Esophagus muscularis mucosa (tissue), 4 donors: ENCODE measurements at regions not wholly inside any gene's neighbourhood (a gene's known extent, or its start where the extent isn't known, plus 50 kb on each side); places are given as distances from the start of the nearest gene placed in this dataset.

Experiments used
- DNase-seq: peaks from one replicate; pipeline ENCODE4 v3.0.0-alpha.2; 2017; ENCODE audit errors: extremely low spot score
- H3K27ac ChIP-seq, 4 donors: fragments of 200-600 bp; sonication (generic); replicated peaks in 1 of 4; 1 replicate in 3 of 4; 2 replicates in 1 of 4; pipeline ENCODE4 v1.5.1; 2016 to 2019; ENCODE audit warnings: mild to moderate bottlenecking in 1 of 4
- H3K27me3 ChIP-seq, 4 donors: fragments of 200-600 bp; sonication (generic); one replicate each; pipeline versions ENCODE4 v1.5.1 to v1.6.0; 2016 to 2019
- H3K36me3 ChIP-seq, 4 donors: fragments of 200-600 bp; sonication (generic); one replicate each; pipeline ENCODE4 v1.5.1; 2016 to 2019
- H3K4me1 ChIP-seq, 4 donors: fragments of 200-600 bp; sonication (generic); one replicate each; pipeline ENCODE4 v1.5.1; 2016 to 2019
- H3K4me3 ChIP-seq, 4 donors: fragments of 200-600 bp; sonication (generic); 1 replicate in 2 of 4; 2 replicates in 2 of 4; pipeline ENCODE4 v1.5.1; 2016 to 2019; ENCODE audit warnings: mild to moderate bottlenecking in 4 of 4, moderate library complexity in 1 of 4
- H3K9me3 ChIP-seq, 4 donors: fragments of 200-600 bp; sonication (generic); 1 replicate in 3 of 4; 2 replicates in 1 of 4; pipeline ENCODE4 v1.5.1; 2016 to 2019
- EP300 ChIP-seq: sonication (generic); formaldehyde crosslinking; IDR thresholded peaks from one replicate; pipeline ENCODE4 v1.6.1; 2017; ENCODE audit warnings: antibody characterized with exemption
- POLR2A ChIP-seq: fragments of 450-650 bp; IDR thresholded peaks from one replicate; pipeline ENCODE4 v1.6.1; 2017; ENCODE audit warnings: antibody characterized with exemption, moderate library complexity, mild to moderate bottlenecking, low read depth
- POLR2AphosphoS5 ChIP-seq, 2 donors: sonication (generic); formaldehyde crosslinking; IDR thresholded peaks; one replicate each; pipeline ENCODE4 v1.6.1; 2017; ENCODE audit warnings: antibody characterized with exemption in 2 of 2
- WGBS: methylation state at CpG from one replicate; pipeline ENCODE4 v1.1.5; 2018; 5-methylcytosine and 5-hydroxymethylcytosine counted together
- intact Hi-C: fragments of 100-400 bp; cut with DNase I; formaldehyde crosslinking; loops from one replicate; pipeline ENCODE4 v1.15.1; 2023
- TF ChIP-seq, protein P1 (sequence below), 3 experiments: fragments of 200-600 bp in 2 of 3; fragments of 450-650 bp in 1 of 3; sonication (generic) in 2 of 3; IDR thresholded peaks; one replicate each; pipeline ENCODE4 v1.5.1; 2017 to 2019; ENCODE audit warnings: antibody characterized with exemption in 3 of 3, mild to moderate bottlenecking in 2 of 3, moderate library complexity in 1 of 3

DNA sequence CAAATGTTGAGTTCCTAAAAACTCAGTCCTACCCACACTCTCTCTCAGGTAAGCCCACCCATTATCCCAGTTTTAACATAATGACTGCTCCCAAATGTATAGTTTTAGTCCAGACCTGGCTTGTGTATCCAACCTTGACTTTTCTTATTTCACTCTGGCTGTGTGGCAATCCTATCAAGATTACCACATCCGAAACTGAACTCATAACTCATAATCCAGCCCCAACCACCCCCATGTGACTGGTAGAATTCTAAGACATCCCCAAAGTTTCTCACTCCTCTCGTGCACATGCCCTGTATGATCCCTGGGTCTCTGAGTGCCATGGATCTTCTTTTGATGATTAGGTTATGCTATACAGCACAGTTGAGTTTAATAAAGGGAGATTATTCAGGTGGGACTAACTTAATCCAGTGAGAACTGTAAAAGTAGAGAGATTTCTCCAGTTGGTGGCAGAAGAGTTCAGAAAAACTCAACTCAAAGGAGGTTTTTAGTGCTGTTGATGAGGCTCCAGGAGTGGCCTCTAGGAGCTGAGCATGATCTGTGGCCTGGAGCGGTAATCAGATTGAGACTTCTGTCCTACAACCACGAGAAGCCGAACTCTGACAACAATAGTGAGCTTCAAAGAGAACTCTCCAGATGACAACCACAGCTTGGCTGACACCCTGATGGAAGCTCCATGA lies 413.4 kb downstream of the ZNF536 start:
- peak; percentile 47 for DNase-seq
- Histone ChIP-seq H3K4me3 (no peak overlapping the region), H3K9me3 (no peaks in the 10 kb centered on the region), H3K27ac (no peak overlapping the region), H3K4me1 (no peaks in the 10 kb centered on the region), H3K27me3 (peaks cover 0 to 9% (median 0%) of the 10 kb centered on the region in 4 donors), H3K36me3 (no peaks in the 10 kb centered on the region)
- intact Hi-C loops, result loop anchor here (5.0 kb wide), 1 partner anchor 1437 kb away; no protein-coding TSS in a partner anchor
- WGBS, result 70% methylated on average over 5 of the region's 5 CpGs
- TF ChIP-seq EP300 (no peak), POLR2AphosphoS5 (IDR thresholded peaks at IDR 0.05) (no peak), POLR2A (no peak)
- TF ChIP-seq, protein P1, sequence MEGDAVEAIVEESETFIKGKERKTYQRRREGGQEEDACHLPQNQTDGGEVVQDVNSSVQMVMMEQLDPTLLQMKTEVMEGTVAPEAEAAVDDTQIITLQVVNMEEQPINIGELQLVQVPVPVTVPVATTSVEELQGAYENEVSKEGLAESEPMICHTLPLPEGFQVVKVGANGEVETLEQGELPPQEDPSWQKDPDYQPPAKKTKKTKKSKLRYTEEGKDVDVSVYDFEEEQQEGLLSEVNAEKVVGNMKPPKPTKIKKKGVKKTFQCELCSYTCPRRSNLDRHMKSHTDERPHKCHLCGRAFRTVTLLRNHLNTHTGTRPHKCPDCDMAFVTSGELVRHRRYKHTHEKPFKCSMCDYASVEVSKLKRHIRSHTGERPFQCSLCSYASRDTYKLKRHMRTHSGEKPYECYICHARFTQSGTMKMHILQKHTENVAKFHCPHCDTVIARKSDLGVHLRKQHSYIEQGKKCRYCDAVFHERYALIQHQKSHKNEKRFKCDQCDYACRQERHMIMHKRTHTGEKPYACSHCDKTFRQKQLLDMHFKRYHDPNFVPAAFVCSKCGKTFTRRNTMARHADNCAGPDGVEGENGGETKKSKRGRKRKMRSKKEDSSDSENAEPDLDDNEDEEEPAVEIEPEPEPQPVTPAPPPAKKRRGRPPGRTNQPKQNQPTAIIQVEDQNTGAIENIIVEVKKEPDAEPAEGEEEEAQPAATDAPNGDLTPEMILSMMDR (IDR thresholded peaks at IDR 0.05), result no peak

- peak; percentile 89 for DNase-seq
- Histone ChIP-seq H3K36me3 (no peaks in the 10 kb centered on the region), H3K4me1 (no peaks in the 10 kb centered on the region), H3K27ac (no peak overlapping the region), H3K27me3 (peaks cover 0 to 12% (median 0%) of the 10 kb centered on the region in 4 donors), H3K4me3 (no peak overlapping the region), H3K9me3 (no peaks in the 10 kb centered on the region)
- WGBS, result 76% methylated on average over 12 of the region's 12 CpGs
- intact Hi-C loops, result loop anchor here (5.0 kb wide), 1 partner anchor 1437 kb away; no protein-coding TSS in a partner anchor
- no peak for TF ChIP-seq EP300
- TF ChIP-seq, protein P1 (IDR thresholded peaks at IDR 0.05), result peak; percentile 41 to 67 (median 48)
- no peak for TF ChIP-seq POLR2A
- TF ChIP-seq POLR2AphosphoS5 (IDR thresholded peaks at IDR 0.05), result no peak
Observed at GRCh38 chr19:30784850-30785457, 412.8 kb downstream of the ZNF536 start.

GRCh38 chr19:30783936-30784335 lies 411.8 kb downstream of the ZNF536 start:
- Histone ChIP-seq H3K9me3 (no peaks in the 10 kb centered on the region), H3K27ac (no peak overlapping the region), H3K4me1 (no peaks in the 10 kb centered on the region), H3K4me3 (no peak overlapping the region), H3K27me3 (peaks cover 0 to 12% (median 0%) of the 10 kb centered on the region in 4 donors), H3K36me3 (no peaks in the 10 kb centered on the region)
- peak; percentile 34 for DNase-seq
- intact Hi-C loops, result no loop called here
- WGBS, result 96% methylated on average over 9 of the region's 9 CpGs
- no peak for TF ChIP-seq POLR2A
- TF ChIP-seq, protein P1 (IDR thresholded peaks at IDR 0.05), result no peak
- TF ChIP-seq POLR2AphosphoS5 (IDR thresholded peaks at IDR 0.05), result no peak
- no peak for TF ChIP-seq EP300

DNA sequence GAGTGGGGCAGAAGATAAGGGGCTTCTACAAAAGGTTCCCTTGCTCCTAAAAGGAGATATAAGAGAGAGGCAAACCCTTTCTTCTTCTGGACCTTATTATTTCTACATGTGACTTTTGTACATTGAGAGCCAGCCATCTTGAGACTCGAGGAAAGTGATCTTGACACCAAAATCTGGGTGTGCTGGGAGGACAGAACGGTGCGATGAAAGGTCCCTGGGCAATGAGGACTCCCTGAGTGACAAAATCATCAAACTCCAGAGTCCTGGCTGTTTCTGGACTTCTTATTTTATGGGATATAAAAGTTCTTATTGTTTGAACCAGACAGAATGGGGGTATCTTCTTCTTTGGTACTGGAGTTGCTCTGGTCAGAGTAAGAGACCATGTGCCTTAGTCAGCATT lies 411.0 kb downstream of the ZNF536 start:
- DNase-seq, result peak; percentile 68
- Histone ChIP-seq H3K27me3 (peaks cover 0 to 12% (median 0%) of the 10 kb centered on the region in 4 donors), H3K4me3 (no peak overlapping the region), H3K27ac (no peak overlapping the region), H3K36me3 (no peaks in the 10 kb centered on the region), H3K9me3 (no peaks in the 10 kb centered on the region), H3K4me1 (no peaks in the 10 kb centered on the region)
- intact Hi-C loops, result no loop called here
- TF ChIP-seq, protein P1 (IDR thresholded peaks at IDR 0.05), result no peak
- TF ChIP-seq EP300 (no peak), POLR2A (no peak), POLR2AphosphoS5 (IDR thresholded peaks at IDR 0.05) (no peak)
- 87% methylated on average over 3 of the region's 3 CpGs for WGBS
